Rectal smooth muscle tissue (tissue), 1 donor: ENCODE measurements at regions not wholly inside any gene's neighbourhood (a gene's known extent, or its start where the extent isn't known, plus 50 kb on each side); places are given as distances from the start of the nearest gene placed in this dataset.

Source experiments
- H3K27ac ChIP-seq: one replicate; pipeline ENCODE4 v1.7.0; 2013; ENCODE audit warnings: low read depth, low read length, inconsistent platforms
- H3K27me3 ChIP-seq: one replicate; pipeline ENCODE4 v1.7.0; 2013; ENCODE audit warnings: low read length; ENCODE audit not compliant: control insufficient read depth, insufficient read depth
- H3K36me3 ChIP-seq: one replicate; pipeline ENCODE4 v1.7.0; 2013; ENCODE audit warnings: low read length; ENCODE audit not compliant: control insufficient read depth, insufficient read depth
- H3K4me1 ChIP-seq: one replicate; pipeline ENCODE4 v1.7.0; 2013; ENCODE audit warnings: low read length; ENCODE audit not compliant: control insufficient read depth, insufficient read depth
- H3K4me3 ChIP-seq: one replicate; pipeline ENCODE4 v1.7.0; 2013; ENCODE audit warnings: low read length
- H3K9ac ChIP-seq: one replicate; pipeline ENCODE4 v1.7.0; 2013; ENCODE audit warnings: low read length

- Histone ChIP-seq H3K27ac (no peak overlapping the region), H3K27me3 (no peaks in the 10 kb centered on the region), H3K36me3 (no peaks in the 10 kb centered on the region), H3K4me3 (no peak overlapping the region), H3K4me1 (no peaks in the 10 kb centered on the region), H3K9ac (no peak overlapping the region)
Measured at GRCh38 chr16:87094556-87094865, 222.7 kb downstream of the C16orf95 start.

GRCh38 chr16:87095271-87095670 lies 221.9 kb downstream of the C16orf95 start:
- Histone ChIP-seq H3K27ac (no peak overlapping the region), H3K4me3 (no peak overlapping the region), H3K9ac (no peak overlapping the region), H3K4me1 (no peaks in the 10 kb centered on the region), H3K36me3 (no peaks in the 10 kb centered on the region), H3K27me3 (no peaks in the 10 kb centered on the region)

GRCh38 chr16:87096746-87097333 lies 220.4 kb downstream of the C16orf95 start:
- H3K27me3 ChIP-seq = no peaks in the 10 kb centered on the region
- H3K36me3 ChIP-seq = no peaks in the 10 kb centered on the region
- no peak overlapping the region for H3K4me3 ChIP-seq
- H3K27ac ChIP-seq = no peak overlapping the region
- no peak overlapping the region for H3K9ac ChIP-seq
- H3K4me1 ChIP-seq = no peaks in the 10 kb centered on the region

- no peaks in the 10 kb centered on the region for H3K27me3 ChIP-seq
- H3K4me1 ChIP-seq = no peaks in the 10 kb centered on the region
- H3K36me3 ChIP-seq = no peaks in the 10 kb centered on the region
- H3K4me3 ChIP-seq = no peak overlapping the region
- no peak overlapping the region for H3K27ac ChIP-seq
- H3K9ac ChIP-seq = no peak overlapping the region
Measured at GRCh38 chr16:87098361-87098760, 218.8 kb downstream of the C16orf95 start.

- Histone ChIP-seq H3K4me1 (no peaks in the 10 kb centered on the region), H3K4me3 (no peak overlapping the region), H3K36me3 (no peaks in the 10 kb centered on the region), H3K27ac (no peak overlapping the region), H3K9ac (no peak overlapping the region), H3K27me3 (no peaks in the 10 kb centered on the region)
Measured at GRCh38 chr16:87098976-87099720, 218.0 kb downstream of the C16orf95 start.

- no peak overlapping the region for H3K4me3 ChIP-seq
- H3K27ac ChIP-seq = no peak overlapping the region
- no peaks in the 10 kb centered on the region for H3K4me1 ChIP-seq
- no peaks in the 10 kb centered on the region for H3K27me3 ChIP-seq
- H3K36me3 ChIP-seq = no peaks in the 10 kb centered on the region
- H3K9ac ChIP-seq = no peak overlapping the region
Measured at GRCh38 chr16:87100306-87101058, 216.7 kb downstream of the C16orf95 start.

GRCh38 chr16:87101903-87102302 lies 215.3 kb downstream of the C16orf95 start:
- no peak overlapping the region for H3K9ac ChIP-seq
- no peak overlapping the region for H3K27ac ChIP-seq
- H3K27me3 ChIP-seq = no peaks in the 10 kb centered on the region
- H3K4me3 ChIP-seq = no peak overlapping the region
- no peaks in the 10 kb centered on the region for H3K36me3 ChIP-seq
- H3K4me1 ChIP-seq = no peaks in the 10 kb centered on the region

- no peaks in the 10 kb centered on the region for H3K4me1 ChIP-seq
- H3K36me3 ChIP-seq = no peaks in the 10 kb centered on the region
- H3K27me3 ChIP-seq = no peaks in the 10 kb centered on the region
Measured at GRCh38 chr16:87107201-87107600, 210.0 kb downstream of the C16orf95 start.

GRCh38 chr16:87108278-87108677 lies 208.9 kb downstream of the C16orf95 start:
- Histone ChIP-seq H3K4me3 (no peak overlapping the region), H3K27me3 (no peaks in the 10 kb centered on the region), H3K27ac (no peak overlapping the region), H3K9ac (no peak overlapping the region), H3K4me1 (no peaks in the 10 kb centered on the region), H3K36me3 (no peaks in the 10 kb centered on the region)

More at GRCh38 chr16:87107201-87107600, 210.0 kb downstream of the C16orf95 start:
- no peak overlapping the region for H3K27ac ChIP-seq
- no peak overlapping the region for H3K9ac ChIP-seq
- H3K4me3 ChIP-seq = no peak overlapping the region

GRCh38 chr16:87108941-87109340 lies 208.3 kb downstream of the C16orf95 start:
- Histone ChIP-seq H3K4me1 (no peaks in the 10 kb centered on the region), H3K27ac (no peak overlapping the region), H3K27me3 (no peaks in the 10 kb centered on the region), H3K4me3 (no peak overlapping the region), H3K9ac (no peak overlapping the region), H3K36me3 (no peaks in the 10 kb centered on the region)

GRCh38 chr16:87114832-87115231 lies 202.4 kb downstream of the C16orf95 start:
- Histone ChIP-seq H3K27me3 (peaks cover 4% of the 10 kb centered on the region), H3K9ac (no peak overlapping the region), H3K27ac (no peak overlapping the region), H3K4me3 (no peak overlapping the region), H3K4me1 (no peaks in the 10 kb centered on the region), H3K36me3 (no peaks in the 10 kb centered on the region)

GRCh38 chr16:87115646-87116045 lies 201.5 kb downstream of the C16orf95 start:
- peaks cover 4% of the 10 kb centered on the region for H3K27me3 ChIP-seq
- no peaks in the 10 kb centered on the region for H3K4me1 ChIP-seq
- H3K9ac ChIP-seq = no peak overlapping the region
- no peak overlapping the region for H3K27ac ChIP-seq
- no peaks in the 10 kb centered on the region for H3K36me3 ChIP-seq
- H3K4me3 ChIP-seq = no peak overlapping the region
